Loucy (cell line): ENCODE measurements at regions not wholly inside any gene's neighbourhood (a gene's known extent, or its start where the extent isn't known, plus 50 kb on each side); places are given as distances from the start of the nearest gene placed in this dataset.

Source experiments
- EZH2phosphoT487 ChIP-seq: fragments of 200-600 bp; IDR thresholded peaks from 2 replicates; pipeline ENCODE4 v1.6.1; 2018; ENCODE audit warnings: antibody characterized with exemption, mild to moderate bottlenecking, moderate library complexity, borderline replicate concordance
- TF ChIP-seq, protein P1 (sequence below): fragments of 200-600 bp; sonication (generic); conservative IDR thresholded peaks from 2 replicates; pipeline ENCODE4 v1.5.1; 2014; ENCODE audit warnings: mild to moderate bottlenecking, antibody characterized with exemption, low read length

DNA sequence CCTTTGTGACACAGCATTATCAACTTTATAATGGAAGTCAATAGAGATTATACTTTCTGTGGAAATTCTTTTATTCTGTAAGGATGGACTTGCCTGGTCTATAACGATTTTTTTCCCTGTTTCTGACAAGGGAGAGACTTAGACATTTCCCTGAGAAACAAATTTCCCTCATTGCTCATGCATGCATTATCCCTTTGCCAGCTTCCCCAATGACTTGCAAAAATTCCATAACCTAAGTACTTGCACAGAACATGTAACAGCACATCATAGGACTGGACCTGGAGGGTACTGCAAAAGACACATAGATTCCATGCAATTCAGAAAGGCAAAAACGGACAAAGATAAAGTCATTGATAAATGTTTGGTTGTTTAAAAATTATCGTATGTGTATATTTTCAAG is 166.7 kb downstream of the FHIP1A start:
- TF ChIP-seq, protein P1, sequence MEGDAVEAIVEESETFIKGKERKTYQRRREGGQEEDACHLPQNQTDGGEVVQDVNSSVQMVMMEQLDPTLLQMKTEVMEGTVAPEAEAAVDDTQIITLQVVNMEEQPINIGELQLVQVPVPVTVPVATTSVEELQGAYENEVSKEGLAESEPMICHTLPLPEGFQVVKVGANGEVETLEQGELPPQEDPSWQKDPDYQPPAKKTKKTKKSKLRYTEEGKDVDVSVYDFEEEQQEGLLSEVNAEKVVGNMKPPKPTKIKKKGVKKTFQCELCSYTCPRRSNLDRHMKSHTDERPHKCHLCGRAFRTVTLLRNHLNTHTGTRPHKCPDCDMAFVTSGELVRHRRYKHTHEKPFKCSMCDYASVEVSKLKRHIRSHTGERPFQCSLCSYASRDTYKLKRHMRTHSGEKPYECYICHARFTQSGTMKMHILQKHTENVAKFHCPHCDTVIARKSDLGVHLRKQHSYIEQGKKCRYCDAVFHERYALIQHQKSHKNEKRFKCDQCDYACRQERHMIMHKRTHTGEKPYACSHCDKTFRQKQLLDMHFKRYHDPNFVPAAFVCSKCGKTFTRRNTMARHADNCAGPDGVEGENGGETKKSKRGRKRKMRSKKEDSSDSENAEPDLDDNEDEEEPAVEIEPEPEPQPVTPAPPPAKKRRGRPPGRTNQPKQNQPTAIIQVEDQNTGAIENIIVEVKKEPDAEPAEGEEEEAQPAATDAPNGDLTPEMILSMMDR, result no peak
- no peak for TF ChIP-seq EZH2phosphoT487
